Endothelial cell of umbilical vein (primary cell): ENCODE measurements at regions not wholly inside any gene's neighbourhood (a gene's known extent, or its start where the extent isn't known, plus 50 kb on each side); places are given as distances from the start of the nearest gene placed in this dataset.

Experiments
- BruUV-seq: library from RNA; stranded (reverse); fragments of 400-500 nt; replicated peaks from 2 replicates; lab custom pipeline; 2021; lab: Mats Ljungman, UMichigan
- CTCF ChIA-PET: fragments of 300-600, 350-600 bp; sonication (Branson Sonifier 250); formaldehyde crosslinking; loops from one replicate; lab custom pipeline; 2021; ENCODE audit warnings: antibody characterized with exemption, inconsistent platforms; lab: Charles Lee
- POLR2A ChIA-PET: fragments of 300-600, 350-600 bp; sonication (Branson Sonifier 250); formaldehyde crosslinking; loops from one replicate; lab custom pipeline; 2021; ENCODE audit warnings: antibody characterized with exemption, inconsistent platforms; lab: Charles Lee
- DNase-seq: peaks from one replicate; pipeline ENCODE4 v3.0.0-alpha.2; 2011; ENCODE audit warnings: low read depth, low spot score
- FAIRE-seq: peaks from 2 replicates; lab custom pipeline; 2011; peaks lifted over from hg19 to GRCh38; lab: Jason Lieb, UNC
- H2AFZ ChIP-seq: 2 replicates; pipeline ENCODE4 v1.6.0; 2012; ENCODE audit warnings: low read depth, low read length, control low read depth, inconsistent platforms
- H3K27ac ChIP-seq: 2 replicates; pipeline ENCODE4 v1.5.1; 2011; ENCODE audit warnings: low read depth, mild to moderate bottlenecking, control low read depth, low read length, moderate library complexity; ENCODE audit not compliant: insufficient read depth
- H3K27me3 ChIP-seq, 2 experiments: 2 replicates each; pipeline versions ENCODE4 v1.6.0 to v1.6.1; 2011; ENCODE audit warnings: low read length in 2 of 2, mixed read lengths in 1 of 2; ENCODE audit not compliant: control insufficient read depth in 2 of 2, insufficient read depth in 2 of 2
- H3K36me3 ChIP-seq, 2 experiments: 2 replicates in 1 of 2; 3 replicates in 1 of 2; pipeline ENCODE4 v1.5.1; 2011; ENCODE audit warnings: low read length in 2 of 2, mild to moderate bottlenecking in 1 of 2, moderate library complexity in 1 of 2; ENCODE audit not compliant: control insufficient read depth in 2 of 2, insufficient read depth in 2 of 2; ENCODE audit errors: extremely low read depth in 1 of 2
- H3K4me1 ChIP-seq: 3 replicates; pipeline ENCODE4 v1.5.1; 2011; ENCODE audit warnings: mild to moderate bottlenecking, low read length; ENCODE audit not compliant: control insufficient read depth, insufficient read depth; ENCODE audit errors: extremely low read depth
- H3K4me2 ChIP-seq: 2 replicates; pipeline ENCODE4 v1.6.1; 2011; ENCODE audit warnings: low read length, control low read depth, mixed read lengths; ENCODE audit not compliant: insufficient read depth
- H3K4me3 ChIP-seq, 3 experiments: fragments of 200-600 bp in 1 of 3; sonication (generic), shearing (Covaris generic) in 1 of 3; replicated peaks in 1 of 3; 2 replicates each; pipeline ENCODE4 v1.5.1; 2011 to 2016; ENCODE audit warnings: control low read depth in 3 of 3, low read length in 3 of 3, mild to moderate bottlenecking in 2 of 3, inconsistent platforms in 1 of 3, low read depth in 1 of 3, moderate library complexity in 1 of 3; ENCODE audit not compliant: insufficient read depth in 1 of 3
- H3K79me2 ChIP-seq: 2 replicates; pipeline ENCODE4 v1.6.0; 2012; ENCODE audit warnings: low read length, inconsistent platforms; ENCODE audit not compliant: control insufficient read depth, insufficient read depth
- H3K9ac ChIP-seq: replicated peaks from 2 replicates; pipeline ENCODE3; 2011; ENCODE audit warnings: low read length, control low read depth; ENCODE audit not compliant: insufficient read depth; ENCODE audit errors: extremely low read depth
- H3K9me1 ChIP-seq: replicated peaks from 3 replicates; pipeline ENCODE4 v1.6.0; 2011; ENCODE audit warnings: mild to moderate bottlenecking, low read length; ENCODE audit not compliant: control insufficient read depth, insufficient read depth; ENCODE audit errors: extremely low read depth
- H3K9me3 ChIP-seq: replicated peaks from 2 replicates; pipeline ENCODE4 v1.5.1; 2012; ENCODE audit warnings: low read length, inconsistent platforms; ENCODE audit not compliant: control insufficient read depth, insufficient read depth
- H4K20me1 ChIP-seq: replicated peaks from 2 replicates; pipeline ENCODE3; 2011; ENCODE audit warnings: mild to moderate bottlenecking, low read length; ENCODE audit not compliant: control insufficient read depth, insufficient read depth; ENCODE audit errors: extremely low read depth
- EZH2 ChIP-seq: IDR thresholded peaks from 2 replicates; pipeline ENCODE4 v1.6.1; 2012; ENCODE audit warnings: borderline replicate concordance, low read depth, mild to moderate bottlenecking, moderate library complexity, low read length, inconsistent platforms; ENCODE audit not compliant: severe bottlenecking
- JUN ChIP-seq: IDR thresholded peaks from 2 replicates; pipeline ENCODE4 v1.6.1; 2011; ENCODE audit warnings: borderline replicate concordance, low read depth; ENCODE audit not compliant: insufficient read length, insufficient read depth
- MAX ChIP-seq: IDR thresholded peaks from 2 replicates; pipeline ENCODE4 v1.6.1; 2011; ENCODE audit not compliant: insufficient read depth, insufficient read length
- MYC ChIP-seq: IDR thresholded peaks from one replicate; pipeline ENCODE4 v1.6.1; 2011; ENCODE audit warnings: mild to moderate bottlenecking, low read depth, low read length
- dilution Hi-C: fragments of 300-500 bp; cut with MboI; formaldehyde crosslinking; loops from one replicate; pipeline ENCODE4 v1.15.0; 2019; ENCODE audit warnings: low sequenced_read_pairs; ENCODE audit not compliant: extremely low pct_ligation_motif_present
- intact Hi-C: fragments of 100-400 bp; cut with micrococcal nuclease; formaldehyde crosslinking; loops from one replicate; pipeline ENCODE4 v1.10.0; 2022

GRCh38 chr10:29124864-29125263, 164.0 kb upstream of the LYZL1 start:
- FAIRE-seq, result no peak
- no peaks in the 10 kb centered on the region for H3K9me3 ChIP-seq
- POLR2A ChIA-PET, result no interaction called here
- H3K79me2 ChIP-seq, result no peaks in the 10 kb centered on the region
- H2AFZ ChIP-seq, result no peak overlapping the region
- H3K27ac ChIP-seq, result no peak overlapping the region
- no peak for DNase-seq
- no peaks in the 10 kb centered on the region for H3K36me3 ChIP-seq
- TF ChIP-seq MYC (no peak), MAX (no peak), JUN (no peak)
- dilution Hi-C loops (no loop called here), intact Hi-C loops (no loop called here)
- no peaks in the 10 kb centered on the region for H4K20me1 ChIP-seq
- H3K4me3 ChIP-seq, result no peak overlapping the region
- CTCF ChIA-PET, result no interaction called here
- H3K4me2 ChIP-seq, result no peak overlapping the region
- peaks cover 11 to 14% of the 10 kb centered on the region in 2 experiments for H3K27me3 ChIP-seq
- no peaks in the 10 kb centered on the region for H3K9me1 ChIP-seq
- no TSS peak for BruUV-seq
- no peaks in the 10 kb centered on the region for H3K4me1 ChIP-seq
- no peak overlapping the region for H3K9ac ChIP-seq

- DNase-seq (no peak), FAIRE-seq (no peak)
- Histone ChIP-seq H2AFZ (no peak overlapping the region), H3K79me2 (no peaks in the 10 kb centered on the region), H3K4me3 (no peak overlapping the region), H3K27me3 (peaks cover 10 to 11% of the 10 kb centered on the region in 2 experiments), H4K20me1 (no peaks in the 10 kb centered on the region), H3K36me3 (no peaks in the 10 kb centered on the region), H3K4me1 (peaks cover 7% of the 10 kb centered on the region), H3K9me1 (no peaks in the 10 kb centered on the region), H3K9ac (no peak overlapping the region), H3K4me2 (no peak overlapping the region), H3K27ac (no peak overlapping the region), H3K9me3 (no peaks in the 10 kb centered on the region)
- dilution Hi-C loops (no loop called here), intact Hi-C loops (no loop called here)
- ChIA-PET POLR2A (no interaction called here), CTCF (interaction anchor here (0.6 to 4.7 kb wide), 5 partner anchors 14 to 508 kb away, joined by 3 to 53 read pairs (median 5); no protein-coding TSS in a partner anchor)
- no TSS peak for BruUV-seq
- TF ChIP-seq EZH2, result no peak
- TF ChIP-seq MAX, result no peak
Observed at GRCh38 chr10:29127037-29127700, 161.7 kb upstream of the LYZL1 start.
